ENCODE measurements at regions not wholly inside any gene's neighbourhood (a gene's known extent, or its start where the extent isn't known, plus 50 kb on each side); places are given as distances from the start of the nearest gene placed in this dataset.

DNA sequence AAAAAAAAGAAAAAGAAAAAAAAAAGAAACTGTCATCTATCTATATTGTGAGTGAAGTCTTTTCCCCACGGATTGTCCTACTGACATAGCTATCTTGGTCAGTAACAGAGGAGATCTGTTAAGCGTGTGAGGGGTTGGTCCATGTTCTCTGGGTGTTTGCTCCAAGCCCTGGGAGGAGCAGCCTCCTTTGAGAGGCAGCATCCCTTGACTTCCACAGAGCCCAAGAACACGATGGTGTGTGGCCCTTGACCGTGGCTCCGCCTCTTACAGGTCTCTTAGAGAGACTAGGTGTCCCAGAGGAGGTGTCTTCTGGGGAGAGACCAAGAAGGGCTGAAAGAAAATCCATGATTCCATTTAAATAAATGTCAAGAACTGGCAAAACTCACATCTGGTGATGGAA lies 60.1 kb upstream of the GTSF1L start:
- TF ChIP-seq, protein P1, sequence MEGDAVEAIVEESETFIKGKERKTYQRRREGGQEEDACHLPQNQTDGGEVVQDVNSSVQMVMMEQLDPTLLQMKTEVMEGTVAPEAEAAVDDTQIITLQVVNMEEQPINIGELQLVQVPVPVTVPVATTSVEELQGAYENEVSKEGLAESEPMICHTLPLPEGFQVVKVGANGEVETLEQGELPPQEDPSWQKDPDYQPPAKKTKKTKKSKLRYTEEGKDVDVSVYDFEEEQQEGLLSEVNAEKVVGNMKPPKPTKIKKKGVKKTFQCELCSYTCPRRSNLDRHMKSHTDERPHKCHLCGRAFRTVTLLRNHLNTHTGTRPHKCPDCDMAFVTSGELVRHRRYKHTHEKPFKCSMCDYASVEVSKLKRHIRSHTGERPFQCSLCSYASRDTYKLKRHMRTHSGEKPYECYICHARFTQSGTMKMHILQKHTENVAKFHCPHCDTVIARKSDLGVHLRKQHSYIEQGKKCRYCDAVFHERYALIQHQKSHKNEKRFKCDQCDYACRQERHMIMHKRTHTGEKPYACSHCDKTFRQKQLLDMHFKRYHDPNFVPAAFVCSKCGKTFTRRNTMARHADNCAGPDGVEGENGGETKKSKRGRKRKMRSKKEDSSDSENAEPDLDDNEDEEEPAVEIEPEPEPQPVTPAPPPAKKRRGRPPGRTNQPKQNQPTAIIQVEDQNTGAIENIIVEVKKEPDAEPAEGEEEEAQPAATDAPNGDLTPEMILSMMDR (IDR thresholded peaks at IDR 0.05; ENCODE audit: low read depth, low read length, missing control alignments) = no peak
- no peak for DNase-seq (ENCODE audit: low read depth)
- H3K4me3 ChIP-seq (ENCODE audit: low read depth, low read length) = no peak overlapping the region

GRCh38 chr20:43781215-43781614 lies 54.4 kb upstream of the GTSF1L start:
- DNase-seq (ENCODE audit: low read depth) = no peak
- TF ChIP-seq, protein P1 (IDR thresholded peaks at IDR 0.05; ENCODE audit: low read depth, low read length, missing control alignments) = no peak
- no peak overlapping the region for H3K4me3 ChIP-seq (ENCODE audit: low read depth, low read length)

- no peak overlapping the region for H3K4me3 ChIP-seq (ENCODE audit: low read depth, low read length)
- TF ChIP-seq, protein P1 (IDR thresholded peaks at IDR 0.05; ENCODE audit: low read depth, low read length, missing control alignments) = no peak
- DNase-seq (ENCODE audit: low read depth) = no peak
Measured at GRCh38 chr20:43778375-43778774, 51.6 kb upstream of the GTSF1L start.

DNA sequence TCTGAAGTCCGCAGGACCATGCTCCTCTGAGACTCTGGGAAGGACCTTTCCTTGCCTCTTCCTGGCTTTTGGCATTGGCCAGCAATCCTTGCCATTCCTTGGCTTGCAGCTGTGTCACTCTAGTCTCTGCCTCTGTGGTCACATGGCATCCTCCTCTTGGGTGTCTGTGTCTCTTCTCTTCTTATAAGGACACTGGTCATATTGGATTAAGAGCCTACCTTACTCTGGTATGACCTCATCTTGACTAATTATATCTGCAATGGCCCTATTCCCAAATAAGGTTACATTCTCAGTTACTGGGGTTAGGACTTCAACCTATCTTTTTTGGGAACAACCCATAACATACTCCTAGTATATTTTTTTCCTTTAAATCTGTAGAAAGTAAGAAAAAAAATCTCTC lies 49.9 kb upstream of the GTSF1L start:
- TF ChIP-seq, protein P1 (IDR thresholded peaks at IDR 0.05; ENCODE audit: low read depth, low read length, missing control alignments) = no peak
- no peak for DNase-seq (ENCODE audit: low read depth)
- no peak overlapping the region for H3K4me3 ChIP-seq (ENCODE audit: low read depth, low read length)

Measured in GM12864 (cell line).